Panc1 (cell line): ENCODE measurements at regions not wholly inside any gene's neighbourhood (a gene's known extent, or its start where the extent isn't known, plus 50 kb on each side); places are given as distances from the start of the nearest gene placed in this dataset.

Experiments
- ATAC-seq: fragments of 200-7000 bp; cut with Tn5 transposase; 2 replicates; pipeline ENCODE4 v1.9.1; 2020; ENCODE audit warnings: mild to moderate bottlenecking, moderate library complexity
- BruUV-seq: library from RNA; stranded (reverse); fragments of 400-500 nt; replicated peaks from 2 replicates; lab custom pipeline; 2021; lab: Mats Ljungman, UMichigan
- CTCF ChIA-PET: fragments of 300-600 bp; sonication (Branson Sonifier 250); formaldehyde crosslinking; loops from one replicate; lab custom pipeline; 2022; ENCODE audit warnings: antibody characterized with exemption; lab: Charles Lee
- POLR2A ChIA-PET: fragments of 300-600 bp; sonication (Branson Sonifier 250); formaldehyde crosslinking; loops from one replicate; lab custom pipeline; 2022; ENCODE audit warnings: antibody characterized with exemption; lab: Charles Lee
- DNase-seq: peaks from one replicate; pipeline ENCODE4 v3.0.0-alpha.2; 2010; ENCODE audit warnings: low read depth, low spot score
- H3K27ac ChIP-seq: 2 replicates; pipeline ENCODE4 v1.5.1; 2011; ENCODE audit warnings: mild to moderate bottlenecking, low read length, inconsistent platforms
- H3K27me3 ChIP-seq: fragments of 200-500 bp; sonication (Bioruptor generic); 2 replicates; pipeline ENCODE4 v1.6.0; 2014; ENCODE audit warnings: low read length, inconsistent platforms; ENCODE audit not compliant: control insufficient read depth, insufficient read depth
- H3K36me3 ChIP-seq: fragments of 200-500 bp; sonication (Bioruptor generic); 2 replicates; pipeline ENCODE4 v1.5.1; 2014; ENCODE audit warnings: inconsistent platforms, mild to moderate bottlenecking, low read length, moderate library complexity; ENCODE audit not compliant: control insufficient read depth, insufficient read depth
- H3K4me1 ChIP-seq: 2 replicates; pipeline ENCODE4 v1.5.1; 2011; ENCODE audit warnings: inconsistent platforms, mild to moderate bottlenecking, low read length, moderate library complexity; ENCODE audit not compliant: control insufficient read depth, insufficient read depth
- H3K4me3 ChIP-seq, 2 experiments: 2 replicates each; pipeline ENCODE4 v1.5.1; 2011 to 2012; ENCODE audit warnings: low read depth in 2 of 2, low read length in 2 of 2, mild to moderate bottlenecking in 2 of 2, inconsistent platforms in 1 of 2, moderate library complexity in 1 of 2
- H3K9me3 ChIP-seq: fragments of 200-500 bp; sonication (Bioruptor generic); 2 replicates; pipeline ENCODE4 v1.5.1; 2014; ENCODE audit warnings: low read depth, mild to moderate bottlenecking, inconsistent platforms, low read length, moderate library complexity; ENCODE audit not compliant: control insufficient read depth, insufficient read depth
- CTCF ChIP-seq: fragments of 450-650 bp; IDR thresholded peaks from 2 replicates; pipeline ENCODE4 v1.5.1; 2017; ENCODE audit warnings: mild to moderate bottlenecking
- POLR2AphosphoS5 ChIP-seq: IDR thresholded peaks from 2 replicates; pipeline ENCODE4 v1.6.1; 2012; ENCODE audit warnings: mild to moderate bottlenecking, low read depth, low read length, moderate library complexity
- REST ChIP-seq, 2 experiments: IDR thresholded peaks; 2 replicates each; pipeline ENCODE4 v1.6.1; 2011 to 2012; ENCODE audit warnings: low read depth in 2 of 2, control low read depth in 1 of 2, low read length in 1 of 2, mild to moderate bottlenecking in 1 of 2, moderate library complexity in 1 of 2; ENCODE audit not compliant: insufficient read depth in 1 of 2
- SIN3A ChIP-seq: IDR thresholded peaks from 2 replicates; pipeline ENCODE4 v1.6.1; 2012; ENCODE audit warnings: low read depth, mild to moderate bottlenecking, low read length, moderate library complexity, borderline replicate concordance; ENCODE audit not compliant: insufficient read depth
- TCF7L2 ChIP-seq: IDR thresholded peaks from 2 replicates; pipeline ENCODE4 v1.6.1; 2011; ENCODE audit warnings: mild to moderate bottlenecking, low read depth, low read length, inconsistent platforms
- in situ Hi-C: cut with HindIII; loops from 2 replicates; pipeline ENCODE4 v1.10.0; 2016; ENCODE audit warnings: low sequenced_read_pairs, low pct_unique_long_range_greater_than_20kb
- intact Hi-C: fragments of 100-400 bp; cut with micrococcal nuclease; formaldehyde crosslinking; loops from one replicate; pipeline ENCODE4 v1.10.0; 2022; ENCODE audit not compliant: unreplicated experiment

- Histone ChIP-seq H3K36me3 (no peaks in the 10 kb centered on the region), H3K9me3 (no peaks in the 10 kb centered on the region), H3K4me3 (no peak overlapping the region), H3K27ac (no peak overlapping the region), H3K27me3 (peaks cover 4% of the 10 kb centered on the region; the same call in 1 of the 2 replicates), H3K4me1 (no peaks in the 10 kb centered on the region)
- intact Hi-C loops, result no loop called here
- ChIA-PET POLR2A (no interaction called here), CTCF (no interaction called here)
- in situ Hi-C loops, result no loop called here
- ATAC-seq (no peak), DNase-seq (no peak)
- BruUV-seq, result no TSS peak
- TF ChIP-seq SIN3A, result no peak
- TF ChIP-seq POLR2AphosphoS5, result no peak
- TF ChIP-seq REST (IDR thresholded peaks at IDR 0.05; ENCODE audit: insufficient read depth in 1 of 2, low read depth in 2 of 2, low read length in 1 of 2), result no peak
- no peak for TF ChIP-seq CTCF
- TF ChIP-seq TCF7L2, result no peak
Measured at GRCh38 chr1:229781453-229781852, 155.4 kb downstream of the URB2 start.

- BruUV-seq, result no TSS peak
- intact Hi-C loops (no loop called here), in situ Hi-C loops (no loop called here)
- POLR2A ChIA-PET, result no interaction called here
- CTCF ChIA-PET, result no interaction called here
- peaks cover 4% of the 10 kb centered on the region; the same call in 1 of the 2 replicates for H3K27me3 ChIP-seq
- no peak overlapping the region for H3K27ac ChIP-seq
- H3K4me1 ChIP-seq, result no peaks in the 10 kb centered on the region
- no peak for ATAC-seq
- DNase-seq, result no peak
- no peak for TF ChIP-seq CTCF
- TF ChIP-seq SIN3A, result no peak
- no peak for TF ChIP-seq POLR2AphosphoS5
- no peak overlapping the region for H3K4me3 ChIP-seq
- no peaks in the 10 kb centered on the region for H3K9me3 ChIP-seq
- H3K36me3 ChIP-seq, result no peaks in the 10 kb centered on the region
Measured at GRCh38 chr1:229782469-229782868, 156.4 kb downstream of the URB2 start.
